CD4-positive, alpha-beta T cell (primary cell): ENCODE measurements at regions not wholly inside any gene's neighbourhood (a gene's known extent, or its start where the extent isn't known, plus 50 kb on each side); places are given as distances from the start of the nearest gene placed in this dataset.

Source experiments
- ATAC-seq: fragments of 200-7000 bp; cut with Tn5 transposase; one replicate; pipeline ENCODE4 v1.10.0; 2022; ENCODE audit warnings: mild to moderate bottlenecking; ENCODE audit not compliant: poor library complexity
- CTCF ChIA-PET: fragments of 350-600 bp; sonication (Branson Sonifier 250); formaldehyde crosslinking; loops from one replicate; lab custom pipeline; 2021; ENCODE audit warnings: antibody characterized with exemption, inconsistent platforms; lab: Charles Lee
- POLR2A ChIA-PET: fragments of 350-600 bp; sonication (Branson Sonifier 250); formaldehyde crosslinking; loops from one replicate; lab custom pipeline; 2021; ENCODE audit warnings: antibody characterized with exemption, inconsistent platforms; lab: Charles Lee
- DNase-seq, 14 experiments: peaks; one replicate each; pipeline ENCODE4 v3.0.0-alpha.2; 2013 to 2020; ENCODE audit warnings: mixed read lengths in 2 of 14
- H3K27ac ChIP-seq, 2 donors: one replicate each; pipeline versions ENCODE4 v1.5.1 to v1.7.0; 2013; ENCODE audit warnings: low read length in 2 of 2, low read depth in 1 of 2, mild to moderate bottlenecking in 1 of 2
- H3K27me3 ChIP-seq, 2 experiments: 1 replicate in 1 of 2; 2 replicates in 1 of 2; pipeline versions ENCODE4 v1.6.1 to v1.7.0; 2013; ENCODE audit warnings: low read length in 2 of 2, control low read depth in 1 of 2, mild to moderate bottlenecking in 1 of 2, moderate library complexity in 1 of 2; ENCODE audit not compliant: insufficient read depth in 2 of 2, control insufficient read depth in 1 of 2
- H3K36me3 ChIP-seq: one replicate; pipeline ENCODE4 v1.6.1; 2013; ENCODE audit warnings: low read length, control low read depth; ENCODE audit not compliant: insufficient read depth
- H3K4me1 ChIP-seq: one replicate; pipeline ENCODE4 v1.6.1; 2013; ENCODE audit warnings: low read length, control low read depth; ENCODE audit not compliant: insufficient read depth
- H3K4me3 ChIP-seq: one replicate; pipeline ENCODE4 v1.5.1; 2013; ENCODE audit warnings: mild to moderate bottlenecking, low read length, moderate library complexity
- H3K9me3 ChIP-seq, 2 experiments: 1 replicate in 1 of 2; 2 replicates in 1 of 2; pipeline versions ENCODE4 v1.6.1 to v1.7.0; 2013; ENCODE audit warnings: low read length in 2 of 2, mild to moderate bottlenecking in 2 of 2, control low read depth in 1 of 2, moderate library complexity in 1 of 2; ENCODE audit not compliant: control insufficient read depth in 1 of 2, insufficient read depth in 1 of 2
- H3K27ac Mint-ChIP-seq: one replicate; pipeline ENCODE4 v1.8.0; 2020; ENCODE audit warnings: mixed read lengths
- H3K27me3 Mint-ChIP-seq: one replicate; pipeline ENCODE4 v1.8.0; 2021; ENCODE audit warnings: mixed read lengths
- H3K36me3 Mint-ChIP-seq: one replicate; pipeline ENCODE4 v1.8.0; 2021; ENCODE audit warnings: low read depth, mixed read lengths
- H3K4me1 Mint-ChIP-seq: one replicate; pipeline ENCODE4 v1.8.0; 2021; ENCODE audit warnings: low read depth, mixed read lengths
- H3K4me3 Mint-ChIP-seq: one replicate; pipeline ENCODE4 v1.8.0; 2020; ENCODE audit warnings: mild to moderate bottlenecking, mixed read lengths
- H3K9me3 Mint-ChIP-seq: one replicate; pipeline ENCODE4 v1.8.0; 2020; ENCODE audit warnings: mixed read lengths
- CTCF ChIP-seq: fragments of 200-600 bp; IDR thresholded peaks from one replicate; pipeline ENCODE4 v1.8.0; 2022; ENCODE audit warnings: antibody characterized with exemption, mild to moderate bottlenecking
- intact Hi-C, 2 experiments: fragments of 100-400 bp; cut with DNase I in 1 of 2; cut with micrococcal nuclease in 1 of 2; formaldehyde crosslinking; loops; one replicate each; pipeline versions ENCODE4 v1.15.1 to v1.9.0; 2023 to 2025; cut with DNase I, micrococcal nuclease

GRCh38 chr6:181049-181654 is 111.1 kb upstream of the DUSP22 start:
- Histone ChIP-seq H3K36me3 (no peaks in the 10 kb centered on the region), H3K4me3 (no peak overlapping the region), H3K27me3 (no peaks in the 10 kb centered on the region), H3K4me1 (peaks cover 7% of the 10 kb centered on the region), H3K27ac (no peak overlapping the region), H3K9me3 (peaks cover 0 to 9% of the 10 kb centered on the region in 2 experiments)
- Mint-ChIP-seq H3K4me3 (no peak overlapping the region), H3K9me3 (no peaks in the 10 kb centered on the region), H3K27ac (no peak overlapping the region), H3K4me1 (peaks cover 15% of the 10 kb centered on the region), H3K36me3 (no peaks in the 10 kb centered on the region), H3K27me3 (no peaks in the 10 kb centered on the region)
- DNase-seq (no peak), ATAC-seq (no peak)
- intact Hi-C loops: no loop called here
- CTCF ChIA-PET: no interaction called here
- TF ChIP-seq CTCF: no peak
- POLR2A ChIA-PET: no interaction called here

- no peaks in the 10 kb centered on the region for H3K36me3 Mint-ChIP-seq
- Histone ChIP-seq H3K4me3 (no peak overlapping the region), H3K27me3 (no peaks in the 10 kb centered on the region), H3K4me1 (peaks cover 8% of the 10 kb centered on the region), H3K36me3 (no peaks in the 10 kb centered on the region), H3K27ac (no peak overlapping the region), H3K9me3 (peaks cover 0 to 9% of the 10 kb centered on the region in 2 experiments)
- no peaks in the 10 kb centered on the region for H3K9me3 Mint-ChIP-seq
- H3K27me3 Mint-ChIP-seq: no peaks in the 10 kb centered on the region
- no peak overlapping the region for H3K27ac Mint-ChIP-seq
- TF ChIP-seq CTCF: no peak
- CTCF ChIA-PET: interaction anchor here (0.9 kb wide), 1 partner anchor 10 kb away, joined by 3 read pairs; no protein-coding TSS in a partner anchor
- DNase-seq (no peak), ATAC-seq (no peak)
- no peak overlapping the region for H3K4me3 Mint-ChIP-seq
- POLR2A ChIA-PET: no interaction called here
- intact Hi-C loops: no loop called here
- peaks cover 16% of the 10 kb centered on the region for H3K4me1 Mint-ChIP-seq
Measured at GRCh38 chr6:183668-184067, 108.6 kb upstream of the DUSP22 start.

GRCh38 chr6:184161-184700 is 108.1 kb upstream of the DUSP22 start:
- no peak for TF ChIP-seq CTCF
- Mint-ChIP-seq H3K4me3 (no peak overlapping the region), H3K36me3 (no peaks in the 10 kb centered on the region), H3K27me3 (no peaks in the 10 kb centered on the region), H3K4me1 (peaks cover 22% of the 10 kb centered on the region), H3K9me3 (no peaks in the 10 kb centered on the region), H3K27ac (no peak overlapping the region)
- intact Hi-C loops: no loop called here
- H3K27ac ChIP-seq: no peak overlapping the region
- ChIA-PET CTCF (interaction anchor here (0.9 kb wide), 1 partner anchor 10 kb away, joined by 3 read pairs; no protein-coding TSS in a partner anchor), POLR2A (no interaction called here)
- H3K4me1 ChIP-seq: peaks cover 14% of the 10 kb centered on the region
- H3K4me3 ChIP-seq: no peak overlapping the region
- H3K27me3 ChIP-seq: no peaks in the 10 kb centered on the region
- peaks cover 0 to 8% of the 10 kb centered on the region in 2 experiments for H3K9me3 ChIP-seq
- no peaks in the 10 kb centered on the region for H3K36me3 ChIP-seq
- ATAC-seq: no peak
- no peak for DNase-seq
